ENCODE measurements at regions not wholly inside any gene's neighbourhood (a gene's known extent, or its start where the extent isn't known, plus 50 kb on each side); places are given as distances from the start of the nearest gene placed in this dataset.

- TF ChIP-seq RAD21 (IDR thresholded peaks at IDR 0.05; ENCODE audit: low read depth) (no peak), MAX (IDR thresholded peaks at IDR 0.05) (no peak), CREB1 (IDR thresholded peaks at IDR 0.05; ENCODE audit: low read depth) (no peak), CEBPB (IDR thresholded peaks at IDR 0.05) (no peak), FOXM1 (IDR thresholded peaks at IDR 0.05; ENCODE audit: borderline replicate concordance, low read depth) (no peak), TEAD4 (IDR thresholded peaks at IDR 0.05) (no peak), NFIC (IDR thresholded peaks at IDR 0.05) (no peak), TCF12 (IDR thresholded peaks at IDR 0.05; ENCODE audit: low read depth) (no peak), YY1 (IDR thresholded peaks at IDR 0.05; ENCODE audit: low read depth) (no peak)
These were observed 141.5 kb downstream of the CAND1 start for GRCh38 chr12:67410667-67411067.

Data from Ishikawa (cell line).